NCI-H1930 (cell line): ENCODE measurements at regions not wholly inside any gene's neighbourhood (a gene's known extent, or its start where the extent isn't known, plus 50 kb on each side); places are given as distances from the start of the nearest gene placed in this dataset.
"Not testable (repeated sequence)": the region's sequence is repeated elsewhere in the genome, so short reads cannot be mapped to it uniquely, and the experiment has no call there.

Experiments
- DNase-seq, 2 experiments: peaks; one replicate each; lab custom pipeline; 2025; lab: John Stamatoyannopoulos, UW

GRCh38 chr6:27854421-27854820, 57.8 kb downstream of the OR2B2 start:
- DNase-seq, result no peak

GRCh38 chr6:27851440-27851839, 60.8 kb downstream of the OR2B2 start:
- no peak for DNase-seq

GRCh38 chr6:27849001-27849400, 63.2 kb downstream of the OR2B2 start:
- DNase-seq, result not testable (repeated sequence)

GRCh38 chr6:27847706-27848105, 64.5 kb downstream of the OR2B2 start:
- no peak for DNase-seq

- DNase-seq, result no peak
Observed at GRCh38 chr6:27840572-27840971, 71.6 kb downstream of the OR2B2 start.

- DNase-seq, result no peak
Observed at GRCh38 chr6:27839626-27840475, 72.3 kb downstream of the OR2B2 start.

- no peak for DNase-seq
Observed at GRCh38 chr6:27838945-27839625, 73.1 kb downstream of the OR2B2 start.

GRCh38 chr6:27838058-27838944, 73.9 kb downstream of the OR2B2 start:
- DNase-seq, result peak; percentile 96 to 99

- no peak for DNase-seq
Observed at GRCh38 chr6:27837625-27838057, 74.6 kb downstream of the OR2B2 start.

GRCh38 chr6:27836783-27837624, 75.2 kb downstream of the OR2B2 start:
- peak; percentile 70 to 78 for DNase-seq

- DNase-seq, result no peak
Observed at GRCh38 chr6:27836141-27836782, 75.9 kb downstream of the OR2B2 start.

GRCh38 chr6:27834879-27835549, 77.2 kb downstream of the OR2B2 start:
- DNase-seq, result no peak

GRCh38 chr6:27834384-27834783, 77.8 kb downstream of the OR2B2 start:
- no peak for DNase-seq

GRCh38 chr6:27831434-27832081, 80.6 kb downstream of the OR2B2 start:
- peak; percentile 83 to 89 for DNase-seq

- DNase-seq, result not testable (repeated sequence)
Observed at GRCh38 chr6:27830600-27831433, 81.4 kb downstream of the OR2B2 start.

- DNase-seq, result no peak
Observed at GRCh38 chr6:27830212-27830599, 82.0 kb downstream of the OR2B2 start.

GRCh38 chr6:27829453-27830211, 82.6 kb downstream of the OR2B2 start:
- DNase-seq, result no peak

GRCh38 chr6:27827477-27827876, 84.7 kb downstream of the OR2B2 start:
- DNase-seq, result not testable (repeated sequence)
